ENCODE measurements at regions not wholly inside any gene's neighbourhood (a gene's known extent, or its start where the extent isn't known, plus 50 kb on each side); places are given as distances from the start of the nearest gene placed in this dataset.

GRCh38 chr4:181308476-181309312 lies 934.5 kb upstream of the TENM3 start:
- no peak for TF ChIP-seq FOXP4 (CRISPR knock-in tag; IDR thresholded peaks at IDR 0.05)
- no peak for TF ChIP-seq MED13 (CRISPR knock-in tag; IDR thresholded peaks at IDR 0.05)
- TF ChIP-seq ATF7-NPFF (CRISPR knock-in tag; IDR thresholded peaks at IDR 0.05; ENCODE audit: low read depth) = no peak
- TF ChIP-seq ARHGAP35 (CRISPR knock-in tag; IDR thresholded peaks at IDR 0.05; ENCODE audit: borderline replicate concordance) = no peak
- TF ChIP-seq HCFC1 (IDR thresholded peaks at IDR 0.05; ENCODE audit: low read depth, low read length) = no peak
- no peak for TF ChIP-seq ZNF788 (CRISPR knock-in tag; IDR thresholded peaks at IDR 0.05; ENCODE audit: borderline replicate concordance)
- TF ChIP-seq THAP11 (CRISPR knock-in tag; IDR thresholded peaks at IDR 0.05) = no peak
- POLR2A ChIA-PET = no interaction called here
- BruUV-seq (replicated peaks) = no TSS peak
- Histone ChIP-seq H3K27me3 (ENCODE audit: control insufficient read depth in 1 of 2, insufficient read depth in 2 of 2, low read length in 2 of 2) (no peaks in the 10 kb centered on the region), H2AFZ (ENCODE audit: low read length) (no peak overlapping the region), H3K79me2 (ENCODE audit: insufficient read depth, low read length) (no peaks in the 10 kb centered on the region), H3K27ac (ENCODE audit: extremely low read length, insufficient read depth, low read length) (no peak overlapping the region), H3K9me3 (ENCODE audit: low read length) (no peaks in the 10 kb centered on the region), H3K4me1 (ENCODE audit: insufficient read depth, low read length) (no peaks in the 10 kb centered on the region), H3K4me3 (replicated peaks in 1 of 3; ENCODE audit: insufficient read depth in 1 of 3, low read depth in 2 of 3, low read length in 3 of 3) (no peak overlapping the region), H4K20me1 (ENCODE audit: insufficient read depth, low read length) (no peaks in the 10 kb centered on the region), H3K36me3 (replicated peaks in 1 of 2; ENCODE audit: control insufficient read depth in 1 of 2, insufficient read depth in 2 of 2, low read length in 2 of 2) (no peaks in the 10 kb centered on the region), H3K4me2 (ENCODE audit: low read depth, low read length) (no peak overlapping the region), H3K9ac (ENCODE audit: insufficient read depth, low read depth, low read length) (no peak overlapping the region)
- ATAC-seq (no peak), DNase-seq (ENCODE audit: low spot score) (no peak), FAIRE-seq (no peak)
- CTCF ChIA-PET (ENCODE audit: low intra/inter-chr PET ratio, low total read pairs) = no interaction called here
- in situ Hi-C loops (cut with HindIII; ENCODE audit: extremely low pct_ligation_motif_present, low pct_unique_long_range_greater_than_20kb) (loop anchor here (10.0 kb wide), 1 partner anchor 216 kb away; no protein-coding TSS in a partner anchor), intact Hi-C loops (cut with micrococcal nuclease; ENCODE audit: unreplicated experiment) (no loop called here)
- 12% methylated on average over 7 of the region's 7 CpGs for WGBS (ENCODE audit: low lambda C conversion rate)

All from HepG2 (cell line).